Panc1 (cell line): ENCODE measurements at regions not wholly inside any gene's neighbourhood (a gene's known extent, or its start where the extent isn't known, plus 50 kb on each side); places are given as distances from the start of the nearest gene placed in this dataset.

Experiments used
- ATAC-seq: fragments of 200-7000 bp; cut with Tn5 transposase; 2 replicates; pipeline ENCODE4 v1.9.1; 2020; ENCODE audit warnings: mild to moderate bottlenecking, moderate library complexity
- BruUV-seq: library from RNA; stranded (reverse); fragments of 400-500 nt; replicated peaks from 2 replicates; lab custom pipeline; 2021; lab: Mats Ljungman, UMichigan
- CTCF ChIA-PET: fragments of 300-600 bp; sonication (Branson Sonifier 250); formaldehyde crosslinking; loops from one replicate; lab custom pipeline; 2022; ENCODE audit warnings: antibody characterized with exemption; lab: Charles Lee
- POLR2A ChIA-PET: fragments of 300-600 bp; sonication (Branson Sonifier 250); formaldehyde crosslinking; loops from one replicate; lab custom pipeline; 2022; ENCODE audit warnings: antibody characterized with exemption; lab: Charles Lee
- DNase-seq: peaks from one replicate; pipeline ENCODE4 v3.0.0-alpha.2; 2010; ENCODE audit warnings: low read depth, low spot score
- H3K27ac ChIP-seq: 2 replicates; pipeline ENCODE4 v1.5.1; 2011; ENCODE audit warnings: mild to moderate bottlenecking, low read length, inconsistent platforms
- H3K27me3 ChIP-seq: fragments of 200-500 bp; sonication (Bioruptor generic); 2 replicates; pipeline ENCODE4 v1.6.0; 2014; ENCODE audit warnings: low read length, inconsistent platforms; ENCODE audit not compliant: control insufficient read depth, insufficient read depth
- H3K36me3 ChIP-seq: fragments of 200-500 bp; sonication (Bioruptor generic); 2 replicates; pipeline ENCODE4 v1.5.1; 2014; ENCODE audit warnings: inconsistent platforms, mild to moderate bottlenecking, low read length, moderate library complexity; ENCODE audit not compliant: control insufficient read depth, insufficient read depth
- H3K4me1 ChIP-seq: 2 replicates; pipeline ENCODE4 v1.5.1; 2011; ENCODE audit warnings: inconsistent platforms, mild to moderate bottlenecking, low read length, moderate library complexity; ENCODE audit not compliant: control insufficient read depth, insufficient read depth
- H3K4me3 ChIP-seq, 2 experiments: 2 replicates each; pipeline ENCODE4 v1.5.1; 2011 to 2012; ENCODE audit warnings: low read depth in 2 of 2, low read length in 2 of 2, mild to moderate bottlenecking in 2 of 2, inconsistent platforms in 1 of 2, moderate library complexity in 1 of 2
- H3K9me3 ChIP-seq: fragments of 200-500 bp; sonication (Bioruptor generic); 2 replicates; pipeline ENCODE4 v1.5.1; 2014; ENCODE audit warnings: low read depth, mild to moderate bottlenecking, inconsistent platforms, low read length, moderate library complexity; ENCODE audit not compliant: control insufficient read depth, insufficient read depth
- CTCF ChIP-seq: fragments of 450-650 bp; IDR thresholded peaks from 2 replicates; pipeline ENCODE4 v1.5.1; 2017; ENCODE audit warnings: mild to moderate bottlenecking
- POLR2AphosphoS5 ChIP-seq: IDR thresholded peaks from 2 replicates; pipeline ENCODE4 v1.6.1; 2012; ENCODE audit warnings: mild to moderate bottlenecking, low read depth, low read length, moderate library complexity
- SIN3A ChIP-seq: IDR thresholded peaks from 2 replicates; pipeline ENCODE4 v1.6.1; 2012; ENCODE audit warnings: low read depth, mild to moderate bottlenecking, low read length, moderate library complexity, borderline replicate concordance; ENCODE audit not compliant: insufficient read depth
- TCF7L2 ChIP-seq: IDR thresholded peaks from 2 replicates; pipeline ENCODE4 v1.6.1; 2011; ENCODE audit warnings: mild to moderate bottlenecking, low read depth, low read length, inconsistent platforms
- in situ Hi-C: cut with HindIII; loops from 2 replicates; pipeline ENCODE4 v1.10.0; 2016; ENCODE audit warnings: low sequenced_read_pairs, low pct_unique_long_range_greater_than_20kb
- intact Hi-C: fragments of 100-400 bp; cut with micrococcal nuclease; formaldehyde crosslinking; loops from one replicate; pipeline ENCODE4 v1.10.0; 2022; ENCODE audit not compliant: unreplicated experiment
- TF ChIP-seq, protein P1 (sequence below), 2 experiments: IDR thresholded peaks; 2 replicates each; pipeline ENCODE4 v1.6.1; 2011 to 2012; ENCODE audit warnings: low read depth in 2 of 2, control low read depth in 1 of 2, low read length in 1 of 2, mild to moderate bottlenecking in 1 of 2, moderate library complexity in 1 of 2; ENCODE audit not compliant: insufficient read depth in 1 of 2

DNA sequence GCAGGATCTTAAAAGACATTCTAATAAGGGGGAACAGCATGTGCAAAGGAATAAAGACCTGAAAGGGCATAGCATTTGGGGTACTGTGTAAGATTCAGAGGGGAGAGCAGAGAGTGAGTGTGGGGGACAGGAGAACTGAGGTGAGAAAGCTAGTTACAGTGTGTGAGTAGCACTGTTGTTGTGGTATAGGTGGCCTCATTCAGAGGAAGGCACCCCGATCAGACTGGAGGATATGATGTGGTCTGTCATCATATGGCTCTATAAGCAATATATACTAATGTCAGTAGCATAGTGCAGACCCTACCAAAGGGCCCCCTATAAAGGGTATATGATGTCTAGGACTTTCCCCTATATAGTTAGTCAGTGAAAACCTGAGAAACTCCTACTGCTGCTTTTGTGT, 175.8 kb downstream of the FMR1NB start:
- H3K36me3 ChIP-seq, result no peaks in the 10 kb centered on the region
- BruUV-seq, result no TSS peak
- no peak for DNase-seq
- no peak overlapping the region for H3K4me3 ChIP-seq
- intact Hi-C loops (loop anchor here (2.0 kb wide), 1 partner anchor 16 kb away; no protein-coding TSS in a partner anchor), in situ Hi-C loops (no loop called here)
- H3K27me3 ChIP-seq, result no peaks in the 10 kb centered on the region
- no peak for ATAC-seq
- no peak for TF ChIP-seq POLR2AphosphoS5
- no peak for TF ChIP-seq SIN3A
- no peak for TF ChIP-seq TCF7L2
- TF ChIP-seq, protein P1, sequence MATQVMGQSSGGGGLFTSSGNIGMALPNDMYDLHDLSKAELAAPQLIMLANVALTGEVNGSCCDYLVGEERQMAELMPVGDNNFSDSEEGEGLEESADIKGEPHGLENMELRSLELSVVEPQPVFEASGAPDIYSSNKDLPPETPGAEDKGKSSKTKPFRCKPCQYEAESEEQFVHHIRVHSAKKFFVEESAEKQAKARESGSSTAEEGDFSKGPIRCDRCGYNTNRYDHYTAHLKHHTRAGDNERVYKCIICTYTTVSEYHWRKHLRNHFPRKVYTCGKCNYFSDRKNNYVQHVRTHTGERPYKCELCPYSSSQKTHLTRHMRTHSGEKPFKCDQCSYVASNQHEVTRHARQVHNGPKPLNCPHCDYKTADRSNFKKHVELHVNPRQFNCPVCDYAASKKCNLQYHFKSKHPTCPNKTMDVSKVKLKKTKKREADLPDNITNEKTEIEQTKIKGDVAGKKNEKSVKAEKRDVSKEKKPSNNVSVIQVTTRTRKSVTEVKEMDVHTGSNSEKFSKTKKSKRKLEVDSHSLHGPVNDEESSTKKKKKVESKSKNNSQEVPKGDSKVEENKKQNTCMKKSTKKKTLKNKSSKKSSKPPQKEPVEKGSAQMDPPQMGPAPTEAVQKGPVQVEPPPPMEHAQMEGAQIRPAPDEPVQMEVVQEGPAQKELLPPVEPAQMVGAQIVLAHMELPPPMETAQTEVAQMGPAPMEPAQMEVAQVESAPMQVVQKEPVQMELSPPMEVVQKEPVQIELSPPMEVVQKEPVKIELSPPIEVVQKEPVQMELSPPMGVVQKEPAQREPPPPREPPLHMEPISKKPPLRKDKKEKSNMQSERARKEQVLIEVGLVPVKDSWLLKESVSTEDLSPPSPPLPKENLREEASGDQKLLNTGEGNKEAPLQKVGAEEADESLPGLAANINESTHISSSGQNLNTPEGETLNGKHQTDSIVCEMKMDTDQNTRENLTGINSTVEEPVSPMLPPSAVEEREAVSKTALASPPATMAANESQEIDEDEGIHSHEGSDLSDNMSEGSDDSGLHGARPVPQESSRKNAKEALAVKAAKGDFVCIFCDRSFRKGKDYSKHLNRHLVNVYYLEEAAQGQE (IDR thresholded peaks at IDR 0.05; ENCODE audit: insufficient read depth in 1 of 2, low read depth in 2 of 2, low read length in 1 of 2), result no peak
- TF ChIP-seq CTCF, result no peak
- CTCF ChIA-PET, result no interaction called here
- H3K27ac ChIP-seq, result no peak overlapping the region
- POLR2A ChIA-PET, result no interaction called here
- H3K9me3 ChIP-seq, result no peaks in the 10 kb centered on the region
- no peaks in the 10 kb centered on the region for H3K4me1 ChIP-seq

DNA sequence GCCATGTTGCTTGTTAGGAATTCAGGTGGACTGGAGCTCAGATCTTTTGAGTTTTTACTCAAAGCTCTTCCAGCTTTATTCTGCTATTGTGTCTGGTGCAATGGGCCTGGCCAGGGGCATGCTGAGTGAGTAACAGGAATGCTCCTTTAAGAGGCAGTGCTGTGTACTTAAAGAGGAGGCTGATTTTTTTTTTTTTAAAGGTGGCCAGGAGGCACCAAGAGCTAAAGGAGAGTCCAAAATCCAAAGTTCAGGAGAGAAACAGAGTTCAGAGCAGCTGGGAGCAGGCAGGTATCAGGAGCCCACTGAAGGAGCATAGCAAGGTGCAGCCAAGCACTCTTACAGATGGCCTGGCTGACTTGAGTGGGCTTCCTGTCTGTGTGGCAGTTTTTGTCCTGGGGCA, 178.7 kb downstream of the FMR1NB start:
- ATAC-seq (no peak), DNase-seq (no peak)
- Histone ChIP-seq H3K4me1 (no peaks in the 10 kb centered on the region), H3K27ac (no peak overlapping the region), H3K27me3 (no peaks in the 10 kb centered on the region), H3K36me3 (no peaks in the 10 kb centered on the region), H3K4me3 (no peak overlapping the region), H3K9me3 (no peaks in the 10 kb centered on the region)
- BruUV-seq, result no TSS peak
- intact Hi-C loops, result no loop called here
- POLR2A ChIA-PET, result no interaction called here
- CTCF ChIA-PET, result no interaction called here
- in situ Hi-C loops, result no loop called here
- TF ChIP-seq CTCF, result no peak
- no peak for TF ChIP-seq SIN3A
- TF ChIP-seq TCF7L2, result no peak
- TF ChIP-seq, protein P1 (IDR thresholded peaks at IDR 0.05; ENCODE audit: insufficient read depth in 1 of 2, low read depth in 2 of 2, low read length in 1 of 2), result no peak
- no peak for TF ChIP-seq POLR2AphosphoS5
